GM12874 (cell line): ENCODE measurements at regions not wholly inside any gene's neighbourhood (a gene's known extent, or its start where the extent isn't known, plus 50 kb on each side); places are given as distances from the start of the nearest gene placed in this dataset.

Source experiments
- TF ChIP-seq, protein P1 (sequence below): IDR thresholded peaks from 2 replicates; pipeline ENCODE4 v1.5.1; 2011; ENCODE audit warnings: low read depth, mild to moderate bottlenecking, control low read depth, low read length, moderate library complexity; ENCODE audit not compliant: insufficient read depth

DNA sequence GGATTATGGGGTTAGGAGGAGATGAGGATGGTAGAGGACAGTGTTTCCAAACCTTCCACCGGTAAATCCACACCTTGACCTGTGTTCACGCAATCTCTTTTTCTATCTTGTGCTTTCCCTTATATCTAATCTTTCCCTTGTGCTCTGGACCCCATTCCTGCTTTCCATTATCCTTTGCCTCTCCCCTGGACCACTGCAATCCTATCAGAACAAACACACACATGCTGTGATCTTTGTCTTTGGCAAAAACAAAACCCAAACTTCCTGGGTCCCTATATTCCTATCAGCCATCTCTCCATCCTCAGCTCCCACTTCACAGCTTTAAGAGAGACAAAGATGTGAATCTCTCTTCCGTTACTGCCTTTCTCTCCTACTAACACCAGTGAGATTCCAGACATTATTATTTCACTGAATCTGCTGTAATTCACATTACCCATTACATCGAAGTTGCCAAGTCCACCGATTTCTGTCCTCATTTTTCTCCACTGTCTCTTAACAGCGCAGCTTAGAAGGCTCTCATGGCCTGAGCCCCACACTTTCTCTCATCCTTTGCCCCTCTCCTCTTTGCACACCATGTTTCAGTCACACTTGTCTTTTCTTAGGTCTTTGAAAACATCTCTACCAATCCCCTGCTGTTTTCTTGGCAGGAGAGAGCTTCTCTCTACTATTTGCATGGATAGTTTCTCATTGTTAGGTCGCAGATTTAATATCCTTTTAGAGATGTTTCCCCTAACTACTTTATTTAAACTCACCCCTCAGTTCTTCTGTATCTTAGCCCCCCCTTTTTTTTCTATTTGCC is 230.0 kb upstream of the B3GALT2 start:
- TF ChIP-seq, protein P1, sequence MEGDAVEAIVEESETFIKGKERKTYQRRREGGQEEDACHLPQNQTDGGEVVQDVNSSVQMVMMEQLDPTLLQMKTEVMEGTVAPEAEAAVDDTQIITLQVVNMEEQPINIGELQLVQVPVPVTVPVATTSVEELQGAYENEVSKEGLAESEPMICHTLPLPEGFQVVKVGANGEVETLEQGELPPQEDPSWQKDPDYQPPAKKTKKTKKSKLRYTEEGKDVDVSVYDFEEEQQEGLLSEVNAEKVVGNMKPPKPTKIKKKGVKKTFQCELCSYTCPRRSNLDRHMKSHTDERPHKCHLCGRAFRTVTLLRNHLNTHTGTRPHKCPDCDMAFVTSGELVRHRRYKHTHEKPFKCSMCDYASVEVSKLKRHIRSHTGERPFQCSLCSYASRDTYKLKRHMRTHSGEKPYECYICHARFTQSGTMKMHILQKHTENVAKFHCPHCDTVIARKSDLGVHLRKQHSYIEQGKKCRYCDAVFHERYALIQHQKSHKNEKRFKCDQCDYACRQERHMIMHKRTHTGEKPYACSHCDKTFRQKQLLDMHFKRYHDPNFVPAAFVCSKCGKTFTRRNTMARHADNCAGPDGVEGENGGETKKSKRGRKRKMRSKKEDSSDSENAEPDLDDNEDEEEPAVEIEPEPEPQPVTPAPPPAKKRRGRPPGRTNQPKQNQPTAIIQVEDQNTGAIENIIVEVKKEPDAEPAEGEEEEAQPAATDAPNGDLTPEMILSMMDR, result no peak

DNA sequence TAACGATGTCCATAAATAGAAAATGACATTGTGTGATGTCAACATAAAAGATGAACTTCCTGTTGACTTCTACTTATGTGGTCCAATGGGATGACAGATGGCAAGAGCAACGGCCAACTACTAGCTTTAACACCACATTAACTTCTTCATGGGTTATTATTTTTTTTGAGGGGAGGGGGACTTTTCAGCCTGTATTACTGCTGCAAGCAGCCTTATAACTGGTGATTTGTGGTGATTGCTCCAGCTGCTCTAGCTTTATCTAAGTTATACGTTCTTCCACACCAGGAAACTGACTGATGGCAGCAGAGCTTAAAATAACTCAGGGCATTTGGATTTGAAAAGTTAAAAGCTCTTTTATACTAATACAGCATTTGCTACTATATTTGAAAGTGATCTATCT is 228.8 kb upstream of the B3GALT2 start:
- TF ChIP-seq, protein P1, result no peak

- TF ChIP-seq, protein P1, result no peak
Observed at GRCh38 chr1:193413376-193413775, 227.0 kb upstream of the B3GALT2 start.

- TF ChIP-seq, protein P1, result no peak
Observed at GRCh38 chr1:193412748-193413147, 226.3 kb upstream of the B3GALT2 start.

DNA sequence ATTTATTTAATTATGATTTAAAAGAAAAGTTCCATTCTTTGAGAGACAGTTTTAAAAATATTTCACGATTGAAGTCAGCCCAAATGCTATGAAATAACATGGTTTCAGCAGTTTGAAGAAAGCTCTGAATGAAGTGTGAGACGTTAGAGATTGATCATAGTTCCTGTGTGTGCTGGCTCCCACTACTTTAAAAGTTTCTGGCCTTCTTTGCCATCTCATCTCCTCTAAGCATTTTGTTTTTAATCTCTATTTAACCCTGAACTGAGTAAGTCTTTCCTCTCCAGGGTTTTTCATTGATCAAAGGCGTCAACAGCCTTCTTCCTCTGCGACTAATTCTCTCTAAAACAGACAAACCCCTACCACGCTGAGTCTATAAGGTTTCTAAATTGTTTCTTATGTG is 225.3 kb upstream of the B3GALT2 start:
- TF ChIP-seq, protein P1, result no peak

DNA sequence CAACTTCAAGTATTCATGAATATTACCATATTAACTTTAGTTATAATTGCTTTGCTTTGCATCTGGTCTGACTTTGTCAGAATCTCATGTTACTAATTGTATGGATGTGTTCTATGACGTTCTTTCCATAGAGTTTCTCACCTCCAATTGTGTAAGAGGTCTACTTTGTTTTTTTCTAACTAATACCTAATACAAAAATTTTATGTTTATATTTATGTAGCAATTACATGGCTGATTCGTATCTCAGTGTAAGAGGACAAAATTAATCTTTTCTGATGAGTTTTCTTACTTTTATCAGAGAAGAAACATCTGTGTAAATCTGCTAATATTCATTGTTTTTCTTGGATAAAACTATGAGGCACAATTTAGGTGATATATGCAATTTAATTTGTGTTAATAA is 224.8 kb upstream of the B3GALT2 start:
- TF ChIP-seq, protein P1, result no peak

DNA sequence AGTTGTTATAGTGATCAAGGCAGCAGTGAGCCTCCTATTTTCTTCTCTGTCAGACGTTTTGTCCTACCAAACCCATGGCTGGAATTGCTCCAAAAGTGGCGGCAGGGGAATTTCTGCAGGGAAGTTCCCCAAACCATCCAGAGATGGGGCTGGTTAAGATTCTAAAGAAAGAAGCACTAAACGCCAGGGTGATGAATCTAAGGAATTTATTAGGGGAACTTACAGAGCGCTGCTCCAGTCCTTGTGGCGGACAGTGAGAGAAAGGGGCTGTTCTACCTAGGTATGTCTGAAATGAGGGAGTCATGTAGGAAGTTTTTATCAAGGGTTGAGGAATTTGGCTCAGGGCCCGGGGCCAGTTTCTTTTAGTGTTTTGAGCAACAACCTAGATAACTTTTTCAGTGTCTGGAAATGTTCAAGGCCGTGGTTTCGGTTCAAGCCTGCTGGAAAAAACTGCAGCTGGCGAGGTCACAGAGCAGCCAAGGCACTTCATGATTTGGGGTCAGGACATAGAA is 222.4 kb upstream of the B3GALT2 start:
- TF ChIP-seq, protein P1, result no peak
